SKM-1 treated with dmso at 0.1 percent for 144 hours (cell line): ENCODE measurements at regions not wholly inside any gene's neighbourhood (a gene's known extent, or its start where the extent isn't known, plus 50 kb on each side); places are given as distances from the start of the nearest gene placed in this dataset.

Experiments
- DNase-seq: peaks from one replicate; lab custom pipeline; 2025; ENCODE audit not compliant: unreplicated experiment; lab: John Stamatoyannopoulos, UW

- no peak for DNase-seq
These were observed 579.2 kb upstream of the CELF2 start for GRCh38 chr10:10438335-10439100.

DNA sequence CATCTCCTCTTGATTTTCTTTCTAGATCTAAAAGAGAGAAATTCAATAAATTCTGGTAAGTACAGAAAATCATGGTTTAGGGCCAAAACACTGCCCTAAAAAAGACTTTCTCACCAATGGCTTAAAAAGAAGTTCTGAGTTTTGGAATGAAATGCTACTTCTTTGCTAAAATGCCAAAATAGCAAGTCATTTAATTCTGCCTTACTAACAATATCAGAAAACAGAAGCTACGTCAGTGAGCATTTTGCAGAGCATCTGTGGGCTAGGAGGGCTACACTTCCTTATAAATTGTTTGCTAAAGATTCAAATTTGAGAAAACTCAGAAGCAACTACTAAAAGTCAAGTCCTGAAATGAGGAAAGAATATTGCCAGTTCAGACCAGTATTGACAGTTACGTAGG, 560.8 kb upstream of the CELF2 start:
- no peak for DNase-seq

DNA sequence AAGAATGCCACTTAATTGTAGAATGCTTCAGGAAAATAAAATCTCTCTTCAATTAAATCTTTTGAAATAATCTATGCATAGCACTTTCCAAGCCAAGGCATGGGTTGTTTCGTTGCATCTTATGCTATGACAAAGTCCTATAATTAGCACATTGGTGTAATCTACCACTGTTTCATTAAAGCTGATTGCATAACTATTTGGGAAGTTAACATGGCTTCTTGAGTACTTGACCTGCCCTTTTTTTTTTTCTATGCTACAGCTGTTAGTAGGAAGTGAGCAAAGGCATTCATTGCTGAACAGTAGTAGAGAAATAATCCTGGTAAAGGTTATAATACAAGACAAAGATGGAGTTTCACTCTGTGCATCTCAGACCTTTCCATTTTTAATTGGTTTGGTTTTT, 557.2 kb upstream of the CELF2 start:
- no peak for DNase-seq

DNA sequence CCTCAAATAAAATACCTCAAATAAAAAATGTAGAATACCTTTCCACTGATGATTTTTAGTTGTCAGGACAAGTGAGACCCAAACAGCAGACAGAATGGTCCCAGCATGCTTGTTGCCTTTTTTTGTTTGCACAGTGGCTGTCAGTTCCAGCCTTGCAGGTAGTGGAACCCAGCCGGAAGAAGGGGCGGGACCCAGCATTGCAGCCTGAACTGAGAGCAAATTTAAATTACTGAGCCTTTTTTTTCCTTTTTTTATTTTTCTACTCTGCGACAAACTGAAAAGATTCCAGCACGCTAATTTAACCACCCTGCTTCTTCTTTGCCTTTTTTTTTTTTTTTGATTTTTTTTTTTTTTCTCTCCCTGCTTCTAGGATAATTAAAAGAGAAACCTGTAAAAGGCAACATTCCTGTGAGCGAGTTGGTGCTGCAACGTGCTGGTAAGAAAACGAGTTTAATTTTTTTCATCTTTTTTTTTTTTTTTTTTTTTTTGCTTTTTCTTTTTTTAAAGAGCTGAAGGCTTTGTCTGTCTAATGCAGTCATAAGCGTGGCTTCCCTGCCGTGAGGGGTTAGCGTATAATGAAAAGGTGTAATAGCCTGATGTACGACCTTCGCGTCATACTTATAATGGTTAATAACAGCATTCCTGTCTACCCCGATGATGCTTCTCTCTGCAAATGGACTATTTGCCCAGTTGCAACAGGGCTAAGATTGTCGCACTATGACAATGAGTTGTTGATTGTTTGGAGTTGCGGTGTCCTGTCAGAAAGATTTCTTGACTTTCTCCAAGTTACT, 555.3 kb upstream of the CELF2 start:
- no peak for DNase-seq

DNA sequence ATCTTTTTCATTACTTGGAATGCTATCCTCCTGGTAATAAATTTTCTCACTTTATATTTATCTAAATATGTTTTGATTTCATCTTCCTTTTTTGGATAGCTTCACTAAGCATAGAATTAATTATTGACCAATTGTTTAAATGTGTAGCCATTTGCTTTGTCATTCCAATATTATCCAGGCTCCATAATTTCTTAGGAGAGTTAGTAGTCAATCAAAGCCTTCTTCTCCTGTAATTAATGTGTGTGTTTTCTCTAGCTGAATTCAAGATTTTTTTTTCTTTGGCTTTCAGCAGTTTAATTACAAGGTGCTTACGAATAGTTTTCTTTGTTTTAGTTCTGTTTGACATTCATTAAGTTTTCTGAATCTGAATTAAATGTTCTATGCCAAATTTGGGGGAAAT, 545.9 kb upstream of the CELF2 start:
- no peak for DNase-seq

GRCh38 chr10:10475812-10476211, 541.9 kb upstream of the CELF2 start:
- no peak for DNase-seq

DNA sequence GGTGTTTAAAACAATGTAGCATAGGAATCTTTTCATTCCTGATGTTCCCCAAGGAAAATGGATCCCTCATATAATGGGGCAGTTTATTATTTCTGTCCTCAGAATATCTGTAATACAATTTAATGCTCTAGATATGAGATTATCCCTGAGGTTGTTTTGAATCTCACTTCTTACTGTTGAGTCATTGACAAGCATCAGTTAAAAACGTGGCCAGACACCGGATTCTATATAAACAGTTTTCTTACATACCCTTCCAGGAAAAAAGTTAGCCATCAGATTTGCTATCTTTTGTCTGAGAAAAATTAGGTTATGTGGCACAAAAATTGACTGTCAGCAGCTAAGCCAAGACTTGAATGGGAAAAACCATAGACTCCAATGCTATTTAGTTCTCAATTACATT, 539.8 kb upstream of the CELF2 start:
- DNase-seq: no peak

DNA sequence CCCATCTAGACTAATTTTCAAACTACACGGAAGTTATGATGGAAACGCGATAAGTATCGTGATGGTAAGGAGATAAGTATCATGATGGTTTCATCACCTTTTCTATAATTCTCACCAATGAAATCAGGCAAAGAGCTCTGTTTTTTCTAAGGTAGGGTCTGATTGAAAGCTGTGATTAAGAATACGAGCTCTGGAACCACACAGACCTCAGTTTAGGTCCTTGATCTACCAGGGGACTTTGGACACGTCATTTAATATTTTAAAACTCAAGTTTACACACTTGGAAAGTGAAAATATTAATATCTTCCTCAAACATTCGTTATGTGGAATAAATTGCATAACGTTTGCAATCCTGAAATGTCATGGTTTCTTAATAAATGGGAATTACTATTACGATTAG, 538.2 kb upstream of the CELF2 start:
- DNase-seq: no peak

GRCh38 chr10:10482613-10483012, 535.1 kb upstream of the CELF2 start:
- no peak for DNase-seq

GRCh38 chr10:10489076-10489475, 528.6 kb upstream of the CELF2 start:
- no peak for DNase-seq

DNA sequence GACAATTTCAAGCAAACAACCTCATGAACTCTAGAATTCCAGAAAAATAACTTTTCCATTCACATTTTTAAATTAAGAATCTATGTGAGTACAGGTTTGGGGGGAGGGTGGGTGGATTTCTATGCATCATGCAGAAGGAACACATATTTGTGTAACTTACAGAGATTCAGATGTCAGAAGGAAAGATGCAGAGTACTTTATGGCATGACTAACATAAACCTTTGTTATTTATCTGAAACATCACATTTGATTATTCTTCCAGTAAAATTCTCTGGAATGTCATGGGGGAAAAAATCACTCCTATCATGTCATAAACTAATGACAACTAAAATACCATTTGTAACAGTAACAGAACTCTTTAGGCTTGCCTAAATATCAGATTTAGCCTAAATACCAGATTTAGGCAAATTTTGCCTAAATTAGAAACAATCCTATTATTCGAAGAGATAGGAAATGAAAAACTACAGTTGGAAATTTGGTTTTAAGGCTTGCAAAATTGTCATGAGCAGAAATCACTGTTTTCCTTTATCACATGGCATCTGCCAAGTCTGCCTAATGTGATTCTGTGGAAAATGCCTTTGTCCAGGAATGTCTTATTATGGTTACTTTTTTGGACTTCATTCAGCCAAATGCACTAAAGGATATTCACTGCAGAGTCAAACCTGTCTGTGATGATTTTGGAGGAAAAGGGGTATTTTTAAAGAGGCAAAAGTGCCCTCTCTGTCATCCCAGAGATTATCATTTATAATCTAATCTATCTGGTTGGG, 527.7 kb upstream of the CELF2 start:
- no peak for DNase-seq

DNA sequence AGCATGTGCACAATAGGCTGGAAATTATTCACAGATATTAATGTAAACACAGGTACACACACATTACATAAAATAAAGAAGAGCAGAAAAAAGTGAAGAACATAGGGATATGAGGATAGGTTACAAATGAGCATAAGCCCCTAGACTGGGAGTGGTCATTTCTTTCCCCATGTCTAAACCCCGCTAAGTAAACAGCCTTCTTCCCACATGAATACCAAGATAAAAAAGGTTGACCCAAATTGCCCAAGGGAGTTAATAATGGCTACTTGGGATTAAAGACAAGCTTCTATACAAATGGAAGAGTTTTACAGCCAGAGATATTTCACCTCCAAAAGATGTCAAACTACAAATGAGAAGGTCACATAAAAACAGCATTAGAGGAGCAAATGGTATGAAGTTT, 527.1 kb upstream of the CELF2 start:
- DNase-seq: no peak

DNA sequence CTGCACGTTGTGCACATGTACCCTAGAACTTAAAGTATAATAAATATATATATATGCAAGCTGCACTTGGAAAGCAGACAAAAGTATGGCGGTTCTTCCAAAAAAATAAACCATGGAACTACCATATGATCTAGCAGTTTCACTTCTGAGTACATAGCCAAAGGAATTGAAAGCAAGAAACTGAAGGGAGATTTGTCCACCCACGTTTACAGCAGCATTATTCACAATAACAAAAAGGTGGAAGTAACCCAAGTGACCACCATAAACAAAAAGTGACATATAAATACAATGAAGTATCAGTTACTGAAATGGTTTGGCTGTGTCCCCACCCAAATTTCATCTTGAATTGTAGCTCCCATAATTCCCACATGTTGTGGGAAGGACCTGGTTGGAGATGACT, 525.3 kb upstream of the CELF2 start:
- no peak for DNase-seq

DNA sequence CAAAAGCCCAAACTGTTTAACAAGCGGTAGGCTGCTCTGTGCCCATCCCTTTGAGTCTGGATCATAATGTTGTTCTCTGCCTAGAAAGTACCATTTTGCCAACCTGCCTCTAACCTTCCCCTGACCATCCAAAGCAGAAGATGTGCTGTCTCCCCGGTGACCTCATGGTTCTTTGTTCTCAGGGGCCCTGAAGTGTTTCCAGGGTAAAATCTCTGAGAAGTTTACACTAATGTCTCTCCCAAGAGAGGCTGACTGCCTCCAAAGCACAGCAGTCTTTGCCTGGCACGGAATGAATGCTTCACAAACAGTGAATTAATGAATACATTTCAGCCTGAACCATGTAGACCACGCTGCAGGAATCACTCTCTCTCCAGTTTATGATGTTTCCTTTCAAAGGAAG, 523.8 kb upstream of the CELF2 start:
- no peak for DNase-seq

- DNase-seq: no peak
These were observed 520.4 kb upstream of the CELF2 start for GRCh38 chr10:10497245-10497644.

- DNase-seq: no peak
These were observed 518.9 kb upstream of the CELF2 start for GRCh38 chr10:10498781-10499180.

DNA sequence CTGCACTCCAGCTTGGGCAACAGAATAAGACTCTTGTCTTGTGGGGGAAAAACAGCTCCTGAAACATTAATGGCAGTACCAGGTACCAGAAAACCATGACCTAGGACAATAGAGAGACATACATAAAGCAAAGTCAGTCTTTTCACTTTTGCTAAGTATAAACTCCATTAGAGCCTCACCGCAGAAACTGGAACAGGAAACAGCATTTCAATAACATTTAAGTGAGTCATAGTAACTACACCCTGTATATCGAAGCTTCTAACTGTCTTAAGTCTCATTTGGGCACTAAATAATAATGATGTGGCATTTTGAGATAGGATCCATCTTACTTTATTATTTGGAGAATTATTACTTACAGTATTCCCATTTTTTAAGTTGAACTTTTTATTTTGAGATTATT, 517.8 kb upstream of the CELF2 start:
- no peak for DNase-seq

DNA sequence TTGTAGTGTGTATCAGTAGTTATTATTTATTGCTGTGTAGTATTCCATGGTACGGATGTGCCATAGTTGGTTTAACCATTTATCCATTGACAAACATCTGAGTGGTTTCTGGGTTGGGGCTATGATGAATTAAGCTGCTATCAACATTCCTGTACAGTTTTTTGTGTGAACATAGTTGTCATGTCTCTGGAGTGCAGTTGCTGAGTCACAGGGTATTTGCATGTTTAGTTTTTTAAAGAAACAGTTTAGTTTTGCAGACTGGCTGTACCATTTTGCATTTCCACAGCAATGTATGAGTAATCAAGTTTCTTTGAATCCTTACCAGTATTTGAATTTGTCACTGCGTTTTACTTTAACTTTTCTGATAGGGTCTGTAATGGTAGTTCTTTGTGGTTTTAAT, 516.7 kb upstream of the CELF2 start:
- DNase-seq: no peak

GRCh38 chr10:10503772-10504171, 513.9 kb upstream of the CELF2 start:
- no peak for DNase-seq

DNA sequence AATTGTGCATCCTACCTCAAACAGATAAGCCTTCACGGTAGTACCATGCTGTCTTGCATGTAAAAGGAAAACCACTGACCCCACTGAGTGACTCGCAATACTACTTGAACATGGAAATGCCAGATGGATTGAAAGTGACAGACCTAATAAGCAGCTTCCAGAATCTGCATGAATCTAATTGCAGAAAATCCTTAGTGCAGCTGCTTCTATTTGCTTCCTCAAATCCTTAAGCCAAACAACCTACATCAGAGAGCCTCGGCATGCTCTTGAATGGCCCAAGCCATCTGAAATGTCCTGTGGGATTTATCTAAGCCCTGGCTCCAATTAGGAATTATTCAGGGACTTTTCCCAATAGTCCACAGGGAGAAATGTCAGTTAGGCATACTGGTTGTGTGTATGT, 509.5 kb upstream of the CELF2 start:
- DNase-seq: no peak

DNA sequence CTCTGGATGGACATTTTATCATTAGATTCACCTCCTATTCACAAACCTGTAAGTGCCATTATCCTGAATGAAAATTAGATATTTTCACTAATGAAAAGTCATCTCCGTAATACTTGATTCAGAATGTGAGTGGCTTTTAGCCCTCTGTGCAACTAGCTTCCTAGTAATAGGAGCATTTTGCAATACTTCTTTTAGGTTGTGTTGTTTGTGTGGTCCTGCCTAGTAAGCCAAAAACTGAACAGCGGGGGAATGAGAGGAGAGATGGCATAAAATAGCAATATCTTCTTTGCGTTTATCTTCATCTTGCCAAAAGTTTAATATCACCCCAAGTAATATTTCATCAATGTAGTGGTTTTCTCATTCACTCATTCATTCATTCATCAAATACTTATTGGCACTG, 507.5 kb upstream of the CELF2 start:
- DNase-seq: no peak

- DNase-seq: no peak
These were observed 504.6 kb upstream of the CELF2 start for GRCh38 chr10:10513067-10513466.
